Thoracic aorta (tissue), 2 donors: ENCODE measurements at regions not wholly inside any gene's neighbourhood (a gene's known extent, or its start where the extent isn't known, plus 50 kb on each side); places are given as distances from the start of the nearest gene placed in this dataset.

ENCODE experiments used
- ATAC-seq: fragments of 150-250 bp; one replicate; pipeline ENCODE4 v1.8.0; 2017; ENCODE audit warnings: low read depth; ENCODE audit not compliant: insufficient number of reproducible peaks, low FRiP score
- DNase-seq: peaks from one replicate; pipeline ENCODE4 v3.0.0-alpha.2; 2020; ENCODE audit warnings: low spot score
- H3K27ac ChIP-seq, 2 donors: fragments of 200-600 bp; sonication (generic); 1 replicate in 1 of 2; 2 replicates in 1 of 2; pipeline ENCODE4 v1.5.1; 2016; ENCODE audit warnings: mild to moderate bottlenecking in 2 of 2, moderate library complexity in 2 of 2
- H3K27me3 ChIP-seq: fragments of 200-600 bp; sonication (generic); replicated peaks from 2 replicates; pipeline ENCODE4 v1.6.0; 2016; ENCODE audit warnings: mild to moderate bottlenecking; ENCODE audit not compliant: insufficient read depth
- H3K36me3 ChIP-seq: fragments of 200-600 bp; sonication (generic); one replicate; pipeline ENCODE4 v1.5.1; 2016
- H3K4me1 ChIP-seq, 2 donors: fragments of 200-600 bp; sonication (generic); 1 replicate in 1 of 2; 2 replicates in 1 of 2; pipeline versions ENCODE4 v1.5.1 to v1.6.0; 2016; ENCODE audit warnings: low read depth in 2 of 2, mild to moderate bottlenecking in 1 of 2; ENCODE audit not compliant: control insufficient read depth in 1 of 2
- H3K4me3 ChIP-seq: fragments of 200-600 bp; sonication (generic); 2 replicates; pipeline ENCODE4 v1.5.1; 2016; ENCODE audit warnings: mild to moderate bottlenecking
- H3K9me3 ChIP-seq: fragments of 200-600 bp; sonication (generic); 2 replicates; pipeline ENCODE4 v1.5.1; 2016
- TF ChIP-seq, protein P1 (sequence below): fragments of 200-600 bp; sonication (generic); IDR thresholded peaks from one replicate; pipeline ENCODE4 v1.5.1; 2019; ENCODE audit warnings: antibody characterized with exemption

DNA sequence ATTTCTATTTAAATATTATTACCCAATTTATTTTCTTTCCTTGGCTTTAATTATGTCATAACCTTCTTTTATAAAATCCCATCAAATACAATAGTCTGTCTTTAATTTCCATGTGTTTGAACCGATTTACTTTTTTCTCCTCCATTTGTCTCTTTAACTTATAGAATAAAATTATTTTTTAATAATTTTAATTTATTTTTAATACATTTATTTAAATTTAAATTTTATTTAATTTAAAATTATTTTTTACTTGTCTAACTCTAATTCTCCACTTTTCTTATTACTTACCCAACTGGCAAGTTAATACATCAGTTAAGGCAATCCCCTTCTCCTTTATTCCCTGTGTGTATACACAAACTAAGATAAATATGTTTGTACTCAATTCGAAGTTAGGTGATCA is 817.6 kb upstream of the NR2F2 start:
- Histone ChIP-seq H3K27ac (no peak overlapping the region), H3K9me3 (no peaks in the 10 kb centered on the region), H3K36me3 (no peaks in the 10 kb centered on the region), H3K4me1 (no peaks in the 10 kb centered on the region), H3K27me3 (no peaks in the 10 kb centered on the region), H3K4me3 (no peak overlapping the region)
- DNase-seq = no peak
- TF ChIP-seq, protein P1, sequence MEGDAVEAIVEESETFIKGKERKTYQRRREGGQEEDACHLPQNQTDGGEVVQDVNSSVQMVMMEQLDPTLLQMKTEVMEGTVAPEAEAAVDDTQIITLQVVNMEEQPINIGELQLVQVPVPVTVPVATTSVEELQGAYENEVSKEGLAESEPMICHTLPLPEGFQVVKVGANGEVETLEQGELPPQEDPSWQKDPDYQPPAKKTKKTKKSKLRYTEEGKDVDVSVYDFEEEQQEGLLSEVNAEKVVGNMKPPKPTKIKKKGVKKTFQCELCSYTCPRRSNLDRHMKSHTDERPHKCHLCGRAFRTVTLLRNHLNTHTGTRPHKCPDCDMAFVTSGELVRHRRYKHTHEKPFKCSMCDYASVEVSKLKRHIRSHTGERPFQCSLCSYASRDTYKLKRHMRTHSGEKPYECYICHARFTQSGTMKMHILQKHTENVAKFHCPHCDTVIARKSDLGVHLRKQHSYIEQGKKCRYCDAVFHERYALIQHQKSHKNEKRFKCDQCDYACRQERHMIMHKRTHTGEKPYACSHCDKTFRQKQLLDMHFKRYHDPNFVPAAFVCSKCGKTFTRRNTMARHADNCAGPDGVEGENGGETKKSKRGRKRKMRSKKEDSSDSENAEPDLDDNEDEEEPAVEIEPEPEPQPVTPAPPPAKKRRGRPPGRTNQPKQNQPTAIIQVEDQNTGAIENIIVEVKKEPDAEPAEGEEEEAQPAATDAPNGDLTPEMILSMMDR = no peak
- no peak for ATAC-seq

DNA sequence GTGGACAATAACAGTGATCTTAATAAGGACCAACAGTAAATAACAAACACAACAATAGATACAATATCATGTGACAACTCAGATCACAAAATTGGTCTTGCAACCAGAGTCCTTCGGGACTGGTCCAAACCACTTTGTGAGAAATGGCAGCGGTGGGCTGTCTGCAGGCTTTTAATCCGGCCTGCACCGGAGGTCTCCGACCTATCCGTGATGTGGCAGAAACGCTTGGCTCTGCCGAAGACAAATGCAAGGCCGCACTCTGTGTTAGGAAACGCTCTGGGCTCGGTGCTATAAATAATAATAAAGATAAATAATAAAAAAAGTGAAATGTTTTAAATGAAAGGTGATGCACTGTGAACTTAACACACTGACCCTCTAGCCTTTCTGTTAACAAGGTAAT is 810.6 kb upstream of the NR2F2 start:
- H3K36me3 ChIP-seq = no peaks in the 10 kb centered on the region
- no peak overlapping the region for H3K4me3 ChIP-seq
- no peak for ATAC-seq
- no peak overlapping the region for H3K27ac ChIP-seq
- TF ChIP-seq, protein P1 = no peak
- no peaks in the 10 kb centered on the region for H3K27me3 ChIP-seq
- DNase-seq = no peak
- no peaks in the 10 kb centered on the region for H3K9me3 ChIP-seq
- H3K4me1 ChIP-seq = no peaks in the 10 kb centered on the region

DNA sequence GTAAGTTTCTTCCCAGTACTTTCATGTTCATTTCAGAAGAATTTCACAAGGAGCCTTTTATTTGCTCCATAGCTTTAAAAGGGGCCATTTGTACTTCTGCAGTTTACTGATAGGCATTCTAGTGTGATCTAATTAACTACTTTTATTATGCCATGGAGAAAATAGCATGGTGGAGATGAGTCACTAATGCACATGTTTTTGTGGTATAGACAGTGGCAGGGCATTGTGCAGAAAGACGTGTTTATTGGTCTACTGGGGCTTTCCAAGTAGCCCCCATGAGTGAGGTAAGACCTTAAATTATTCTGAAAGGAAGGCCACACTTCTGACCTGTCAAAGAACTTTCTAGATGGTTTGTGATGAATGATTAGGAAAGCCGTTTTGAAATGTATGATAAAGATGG is 810.0 kb upstream of the NR2F2 start:
- ATAC-seq = no peak
- Histone ChIP-seq H3K4me3 (no peak overlapping the region), H3K27ac (no peak overlapping the region), H3K27me3 (no peaks in the 10 kb centered on the region), H3K4me1 (no peaks in the 10 kb centered on the region), H3K9me3 (no peaks in the 10 kb centered on the region), H3K36me3 (no peaks in the 10 kb centered on the region)
- no peak for DNase-seq
- TF ChIP-seq, protein P1 = no peak

DNA sequence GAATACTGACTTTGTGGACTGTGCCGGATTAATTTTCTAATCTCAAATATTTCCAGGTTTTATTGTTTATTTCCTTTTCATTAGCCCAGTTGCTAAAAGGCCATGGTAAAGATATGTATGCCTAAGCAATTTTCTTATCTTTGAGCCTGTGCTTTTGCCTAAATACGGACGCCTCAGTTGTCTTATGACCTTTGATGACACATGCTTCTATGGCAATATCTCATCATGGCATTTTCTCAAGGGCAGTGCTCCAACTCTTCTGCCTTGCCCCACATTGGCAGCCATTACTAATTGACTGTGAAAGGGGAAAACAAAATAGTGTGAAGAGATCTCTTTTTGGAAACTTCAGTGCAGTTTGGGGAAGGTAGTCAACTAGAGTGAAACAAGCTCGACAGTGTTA is 809.6 kb upstream of the NR2F2 start:
- TF ChIP-seq, protein P1 = no peak

DNA sequence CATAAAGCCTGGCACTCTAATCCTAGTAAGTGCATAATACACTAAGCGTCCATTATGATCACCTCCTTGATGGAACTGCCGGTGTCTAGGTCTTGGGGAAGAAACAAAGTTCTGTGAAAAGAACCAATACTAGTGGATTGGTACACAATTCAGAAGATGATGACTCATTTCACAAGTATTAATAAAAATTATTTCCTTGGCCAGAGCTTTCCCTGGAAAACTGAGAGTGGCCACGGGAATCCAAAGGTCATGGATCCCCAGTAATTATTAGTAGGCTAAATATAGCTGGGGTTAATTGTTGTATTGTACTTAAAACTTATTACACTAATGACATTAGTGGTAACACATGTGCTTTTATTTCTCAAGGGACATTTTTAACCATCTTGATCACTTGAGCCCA is 808.0 kb upstream of the NR2F2 start:
- Histone ChIP-seq H3K36me3 (no peaks in the 10 kb centered on the region), H3K27ac (no peak overlapping the region), H3K4me1 (no peaks in the 10 kb centered on the region), H3K4me3 (no peak overlapping the region), H3K9me3 (no peaks in the 10 kb centered on the region), H3K27me3 (no peaks in the 10 kb centered on the region)
- DNase-seq (no peak), ATAC-seq (no peak)
- TF ChIP-seq, protein P1 = no peak

More for the DNA sequence above, 809.6 kb upstream of the NR2F2 start:
- H3K36me3 ChIP-seq = no peaks in the 10 kb centered on the region
- DNase-seq = no peak
- no peak for ATAC-seq
- H3K27me3 ChIP-seq = no peaks in the 10 kb centered on the region
- no peak overlapping the region for H3K4me3 ChIP-seq
- H3K4me1 ChIP-seq = no peaks in the 10 kb centered on the region
- H3K27ac ChIP-seq = no peak overlapping the region
- no peaks in the 10 kb centered on the region for H3K9me3 ChIP-seq
